ENCODE measurements at regions not wholly inside any gene's neighbourhood (a gene's known extent, or its start where the extent isn't known, plus 50 kb on each side); places are given as distances from the start of the nearest gene placed in this dataset.

GRCh38 chr17:72378414-72379390, 257.9 kb downstream of the SOX9 start:
- no peak for TF ChIP-seq POLR2AphosphoS5 (IDR thresholded peaks at IDR 0.05; ENCODE audit: borderline replicate concordance, low read depth, low read length)
- TF ChIP-seq EZH2 (IDR thresholded peaks at IDR 0.05), result no peak

All from SK-N-MC (cell line).